WERI-Rb-1 (cell line): ENCODE measurements at regions not wholly inside any gene's neighbourhood (a gene's known extent, or its start where the extent isn't known, plus 50 kb on each side); places are given as distances from the start of the nearest gene placed in this dataset.

Experiments
- DNase-seq: peaks from one replicate; pipeline ENCODE4 v3.0.0-alpha.2; 2020
- H3K27ac ChIP-seq: fragments of 250-450 bp; sonication (Bioruptor Pico); 2 replicates; pipeline ENCODE4 v1.5.1; 2020; ENCODE audit warnings: mild to moderate bottlenecking, moderate library complexity
- H3K27me3 ChIP-seq: fragments of 250-450 bp; sonication (Bioruptor Pico); 2 replicates; pipeline ENCODE4 v1.5.1; 2021; ENCODE audit warnings: mild to moderate bottlenecking, low read depth, moderate library complexity; ENCODE audit not compliant: insufficient read depth, severe bottlenecking
- H3K36me3 ChIP-seq: fragments of 250-450 bp; sonication (Bioruptor Pico); 2 replicates; pipeline ENCODE4 v1.5.1; 2020; ENCODE audit warnings: mild to moderate bottlenecking, moderate library complexity
- H3K4me3 ChIP-seq: 2 replicates; pipeline ENCODE4 v1.5.1; 2011; ENCODE audit warnings: low read depth, mild to moderate bottlenecking, control low read depth, low read length
- H3K9me3 ChIP-seq: fragments of 250-450 bp; sonication (Bioruptor Pico); 2 replicates; pipeline ENCODE4 v1.5.1; 2021; ENCODE audit warnings: mild to moderate bottlenecking, moderate library complexity; ENCODE audit not compliant: severe bottlenecking
- TF ChIP-seq, protein P1 (sequence below): IDR thresholded peaks from 2 replicates; pipeline ENCODE4 v1.5.1; 2011; ENCODE audit warnings: low read depth, mild to moderate bottlenecking, control low read depth, inconsistent platforms, low read length

DNA sequence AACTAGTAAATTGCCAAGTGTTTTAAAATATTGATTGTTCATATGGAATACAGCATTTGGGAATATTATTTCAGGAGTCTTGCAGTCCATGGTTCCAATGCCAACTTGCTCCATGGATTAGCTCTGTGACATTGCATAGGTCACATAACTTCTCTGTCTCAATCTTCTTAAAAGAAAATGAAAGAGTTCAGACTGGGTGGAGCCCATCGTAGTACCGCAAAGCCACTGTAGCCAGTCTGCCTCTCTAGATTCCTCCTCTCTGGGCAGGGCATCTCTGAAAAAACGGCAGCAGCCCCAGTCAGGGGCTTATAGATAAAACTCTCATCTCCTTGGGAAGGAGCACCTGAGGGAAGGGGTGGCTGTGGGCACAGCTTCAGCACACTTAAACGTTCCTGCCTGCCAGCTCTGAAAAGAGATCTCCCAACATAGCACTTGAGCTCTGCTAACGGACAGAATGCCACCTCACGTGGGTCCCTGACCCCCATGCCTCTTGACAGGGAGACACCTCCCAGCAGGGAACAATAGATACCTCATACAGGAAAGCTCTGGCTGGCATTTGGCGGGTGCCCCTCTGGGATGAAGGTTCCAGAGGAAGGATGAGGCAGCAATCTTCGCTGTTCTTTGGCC is 168.8 kb upstream of the CNTN4 start:
- Histone ChIP-seq H3K4me3 (no peak overlapping the region), H3K9me3 (no peaks in the 10 kb centered on the region), H3K27me3 (no peaks in the 10 kb centered on the region), H3K36me3 (no peaks in the 10 kb centered on the region), H3K27ac (no peak overlapping the region)
- TF ChIP-seq, protein P1, sequence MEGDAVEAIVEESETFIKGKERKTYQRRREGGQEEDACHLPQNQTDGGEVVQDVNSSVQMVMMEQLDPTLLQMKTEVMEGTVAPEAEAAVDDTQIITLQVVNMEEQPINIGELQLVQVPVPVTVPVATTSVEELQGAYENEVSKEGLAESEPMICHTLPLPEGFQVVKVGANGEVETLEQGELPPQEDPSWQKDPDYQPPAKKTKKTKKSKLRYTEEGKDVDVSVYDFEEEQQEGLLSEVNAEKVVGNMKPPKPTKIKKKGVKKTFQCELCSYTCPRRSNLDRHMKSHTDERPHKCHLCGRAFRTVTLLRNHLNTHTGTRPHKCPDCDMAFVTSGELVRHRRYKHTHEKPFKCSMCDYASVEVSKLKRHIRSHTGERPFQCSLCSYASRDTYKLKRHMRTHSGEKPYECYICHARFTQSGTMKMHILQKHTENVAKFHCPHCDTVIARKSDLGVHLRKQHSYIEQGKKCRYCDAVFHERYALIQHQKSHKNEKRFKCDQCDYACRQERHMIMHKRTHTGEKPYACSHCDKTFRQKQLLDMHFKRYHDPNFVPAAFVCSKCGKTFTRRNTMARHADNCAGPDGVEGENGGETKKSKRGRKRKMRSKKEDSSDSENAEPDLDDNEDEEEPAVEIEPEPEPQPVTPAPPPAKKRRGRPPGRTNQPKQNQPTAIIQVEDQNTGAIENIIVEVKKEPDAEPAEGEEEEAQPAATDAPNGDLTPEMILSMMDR = no peak
- DNase-seq = no peak

DNA sequence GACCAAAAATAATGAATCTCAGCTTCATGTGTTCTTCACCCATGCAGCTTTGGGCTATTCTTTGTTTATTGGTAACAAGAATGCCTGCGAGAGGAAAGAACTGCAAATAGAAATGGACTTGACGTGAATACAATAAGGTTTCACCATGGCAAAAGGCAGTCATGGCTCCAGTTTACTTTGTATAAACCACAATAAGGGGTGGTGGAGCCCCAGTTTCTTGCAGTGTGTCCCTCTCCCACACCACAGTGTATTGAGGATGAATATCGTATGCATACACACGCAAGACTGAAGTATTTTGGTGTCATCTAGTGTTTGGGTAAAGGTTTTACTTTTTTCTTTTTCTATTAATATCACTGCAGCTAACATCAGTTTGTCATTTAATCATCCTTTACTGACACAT is 159.7 kb upstream of the CNTN4 start:
- TF ChIP-seq, protein P1 = no peak
- Histone ChIP-seq H3K4me3 (no peak overlapping the region), H3K27ac (no peak overlapping the region), H3K36me3 (no peaks in the 10 kb centered on the region), H3K9me3 (no peaks in the 10 kb centered on the region), H3K27me3 (no peaks in the 10 kb centered on the region)
- DNase-seq = no peak

DNA sequence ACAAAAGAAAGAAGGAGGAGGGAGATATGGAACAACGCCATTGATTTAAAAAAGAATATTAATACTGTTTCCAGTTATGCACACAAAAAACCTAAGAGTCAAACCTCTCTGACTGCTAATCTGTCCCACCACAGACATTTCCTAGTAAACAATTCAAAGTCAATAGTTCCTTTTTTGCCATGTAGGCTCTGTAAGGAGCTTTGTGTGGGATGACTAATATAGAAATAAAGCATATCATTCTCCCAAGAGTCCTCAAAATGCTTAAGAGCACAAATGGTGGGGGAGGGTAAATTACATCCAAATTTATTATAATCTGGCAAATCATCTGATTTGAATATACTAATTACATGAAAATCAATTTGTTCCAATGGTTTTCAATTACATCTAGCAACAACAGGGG is 155.9 kb upstream of the CNTN4 start:
- Histone ChIP-seq H3K27ac (no peak overlapping the region), H3K4me3 (no peak overlapping the region), H3K27me3 (no peaks in the 10 kb centered on the region), H3K36me3 (no peaks in the 10 kb centered on the region), H3K9me3 (no peaks in the 10 kb centered on the region)
- no peak for DNase-seq
- TF ChIP-seq, protein P1 = no peak

DNA sequence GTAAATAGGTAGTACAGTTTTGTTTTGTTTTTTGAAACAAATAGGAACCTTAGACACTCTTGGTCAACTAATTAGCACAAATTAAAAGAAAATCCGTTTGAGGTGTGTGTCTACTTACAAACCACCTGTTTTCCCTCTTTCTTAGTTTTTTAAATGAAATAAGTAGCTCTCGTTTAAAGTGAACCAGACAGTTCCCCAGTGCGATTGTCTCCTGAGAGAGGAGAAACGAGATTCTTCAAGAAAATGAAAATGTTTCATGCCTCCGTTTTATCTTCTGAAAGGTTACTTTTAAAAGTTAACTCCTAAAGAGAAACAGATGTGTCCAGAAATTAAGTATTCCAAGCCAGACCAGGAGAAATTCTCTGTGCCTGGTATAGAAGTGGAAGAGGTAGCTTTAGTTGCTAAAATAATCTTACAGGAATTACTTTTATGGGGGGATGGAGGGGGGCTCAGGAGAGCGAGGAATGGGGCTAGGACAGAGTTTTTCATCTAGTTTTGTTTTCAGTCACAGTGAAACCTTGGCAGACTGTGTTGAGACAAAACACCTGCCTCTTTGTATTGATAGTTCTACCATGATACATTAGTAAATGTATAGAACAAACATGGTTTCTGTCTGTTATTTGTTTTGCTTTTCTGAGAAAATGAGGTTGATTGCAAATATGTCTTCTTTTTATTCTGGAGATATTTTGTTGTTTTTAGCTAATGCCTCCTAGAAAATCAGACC is 155.1 kb upstream of the CNTN4 start:
- TF ChIP-seq, protein P1 = no peak
- DNase-seq = no peak
- no peaks in the 10 kb centered on the region for H3K9me3 ChIP-seq
- no peak overlapping the region for H3K4me3 ChIP-seq
- H3K36me3 ChIP-seq = no peaks in the 10 kb centered on the region
- no peak overlapping the region for H3K27ac ChIP-seq
- no peaks in the 10 kb centered on the region for H3K27me3 ChIP-seq

DNA sequence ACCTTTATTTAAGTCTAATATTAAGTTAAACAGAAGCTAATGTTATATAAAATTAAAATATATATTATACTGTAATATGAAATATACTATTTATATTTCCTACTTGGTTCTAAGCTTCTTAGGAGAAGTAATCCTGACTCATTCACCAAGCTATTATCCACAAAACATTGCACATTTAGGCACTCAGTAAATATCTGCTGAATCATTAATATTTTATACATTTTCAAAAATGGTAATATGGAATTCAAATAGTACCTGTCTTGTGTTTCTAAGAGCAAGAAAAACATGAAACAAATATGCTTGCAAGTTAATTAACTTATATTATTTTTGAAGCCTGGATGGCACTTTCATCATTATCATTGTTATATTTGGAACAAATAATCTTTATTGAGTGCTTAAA is 153.0 kb upstream of the CNTN4 start:
- Histone ChIP-seq H3K4me3 (no peak overlapping the region), H3K27me3 (no peaks in the 10 kb centered on the region), H3K27ac (no peak overlapping the region), H3K36me3 (no peaks in the 10 kb centered on the region), H3K9me3 (no peaks in the 10 kb centered on the region)
- TF ChIP-seq, protein P1 = no peak
- no peak for DNase-seq

DNA sequence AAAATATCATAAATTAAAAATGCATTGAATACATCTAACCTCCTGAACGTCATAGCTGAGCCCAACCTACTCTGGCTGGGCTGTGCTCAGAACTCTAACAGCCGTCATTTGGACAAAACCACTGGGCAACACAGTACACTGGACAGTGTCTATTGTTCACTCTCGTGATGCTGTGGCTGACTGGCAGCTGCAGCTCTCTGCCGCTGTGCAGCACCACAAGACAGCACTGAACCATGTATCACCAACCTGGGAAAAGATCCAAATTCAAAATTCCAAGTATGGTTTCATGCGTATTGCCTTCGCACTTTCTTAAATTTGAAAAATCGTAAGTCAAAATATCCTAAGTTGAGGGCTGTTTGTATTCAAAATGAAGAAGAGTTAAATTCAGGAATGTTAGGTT is 145.1 kb upstream of the CNTN4 start:
- H3K36me3 ChIP-seq = no peaks in the 10 kb centered on the region
- no peaks in the 10 kb centered on the region for H3K9me3 ChIP-seq
- DNase-seq = no peak
- TF ChIP-seq, protein P1 = no peak
- no peaks in the 10 kb centered on the region for H3K27me3 ChIP-seq
- no peak overlapping the region for H3K4me3 ChIP-seq
- H3K27ac ChIP-seq = no peak overlapping the region
